Fibroblast of lung (primary cell): ENCODE measurements at regions not wholly inside any gene's neighbourhood (a gene's known extent, or its start where the extent isn't known, plus 50 kb on each side); places are given as distances from the start of the nearest gene placed in this dataset.

Source experiments
- DNase-seq, 2 donors: peaks; one replicate each; pipeline versions ENCODE4 v3.0.0 to v3.0.0-alpha.2; 2010; ENCODE audit warnings: low read depth in 2 of 2
- H2AFZ ChIP-seq: 2 replicates; pipeline ENCODE4 v1.5.1; 2012; ENCODE audit warnings: low read length, control low read depth, inconsistent platforms
- H3K27ac ChIP-seq: 2 replicates; pipeline ENCODE4 v1.5.1; 2011; ENCODE audit warnings: low read length, control low read depth; ENCODE audit not compliant: insufficient read depth
- H3K27me3 ChIP-seq: 2 replicates; pipeline ENCODE4 v1.5.1; 2011; ENCODE audit warnings: mild to moderate bottlenecking, low read length; ENCODE audit not compliant: control insufficient read depth, insufficient read depth
- H3K36me3 ChIP-seq: 2 replicates; pipeline ENCODE4 v1.5.1; 2011; ENCODE audit warnings: low read length; ENCODE audit not compliant: control insufficient read depth, insufficient read depth
- H3K4me1 ChIP-seq: 2 replicates; pipeline ENCODE4 v1.5.1; 2011; ENCODE audit warnings: low read length; ENCODE audit not compliant: control insufficient read depth, insufficient read depth; ENCODE audit errors: extremely low read depth
- H3K4me2 ChIP-seq: 2 replicates; pipeline ENCODE4 v1.5.1; 2011; ENCODE audit warnings: low read length, control low read depth; ENCODE audit not compliant: insufficient read depth; ENCODE audit errors: extremely low read depth
- H3K4me3 ChIP-seq, 4 experiments: fragments of 200-600 bp in 1 of 4; sonication (generic) in 1 of 4; replicated peaks in 1 of 4; 2 replicates each; pipeline ENCODE4 v1.5.1; 2011 to 2016; ENCODE audit warnings: low read length in 4 of 4, low read depth in 3 of 4, mild to moderate bottlenecking in 3 of 4, control low read depth in 2 of 4, inconsistent platforms in 1 of 4, mixed read lengths in 1 of 4; ENCODE audit not compliant: insufficient read depth in 1 of 4; ENCODE audit errors: control extremely low read depth in 1 of 4
- H3K79me2 ChIP-seq: 2 replicates; pipeline ENCODE4 v1.5.1; 2012; ENCODE audit warnings: mild to moderate bottlenecking, low read length, inconsistent platforms; ENCODE audit not compliant: control insufficient read depth, insufficient read depth
- H3K9ac ChIP-seq: 2 replicates; pipeline ENCODE4 v1.5.1; 2011; ENCODE audit warnings: mild to moderate bottlenecking, low read length, control low read depth; ENCODE audit not compliant: insufficient read depth
- H3K9me3 ChIP-seq: 2 replicates; pipeline ENCODE4 v1.5.1; 2012; ENCODE audit warnings: low read depth, low read length; ENCODE audit not compliant: control insufficient read depth, insufficient read depth
- H4K20me1 ChIP-seq: 2 replicates; pipeline ENCODE4 v1.5.1; 2011; ENCODE audit warnings: low read length; ENCODE audit not compliant: control insufficient read depth, insufficient read depth; ENCODE audit errors: extremely low read depth
- EZH2 ChIP-seq: IDR thresholded peaks from 2 replicates; pipeline ENCODE4 v1.5.1; 2012; ENCODE audit warnings: low read length, control low read depth, mild to moderate bottlenecking; ENCODE audit errors: missing control alignments
- TF ChIP-seq, protein P1 (sequence below), 2 donors: IDR thresholded peaks in 1 of 2; conservative IDR thresholded peaks in 1 of 2; 1 replicate in 1 of 2; 2 replicates in 1 of 2; pipeline ENCODE4 v1.5.1; 2011 to 2012; ENCODE audit warnings: low read length in 2 of 2, control low read depth in 1 of 2, inconsistent platforms in 1 of 2, low read depth in 1 of 2, mild to moderate bottlenecking in 1 of 2

- no peaks in the 10 kb centered on the region for H3K36me3 ChIP-seq
- H3K4me1 ChIP-seq, result peaks cover 4% of the 10 kb centered on the region
- TF ChIP-seq, protein P1, sequence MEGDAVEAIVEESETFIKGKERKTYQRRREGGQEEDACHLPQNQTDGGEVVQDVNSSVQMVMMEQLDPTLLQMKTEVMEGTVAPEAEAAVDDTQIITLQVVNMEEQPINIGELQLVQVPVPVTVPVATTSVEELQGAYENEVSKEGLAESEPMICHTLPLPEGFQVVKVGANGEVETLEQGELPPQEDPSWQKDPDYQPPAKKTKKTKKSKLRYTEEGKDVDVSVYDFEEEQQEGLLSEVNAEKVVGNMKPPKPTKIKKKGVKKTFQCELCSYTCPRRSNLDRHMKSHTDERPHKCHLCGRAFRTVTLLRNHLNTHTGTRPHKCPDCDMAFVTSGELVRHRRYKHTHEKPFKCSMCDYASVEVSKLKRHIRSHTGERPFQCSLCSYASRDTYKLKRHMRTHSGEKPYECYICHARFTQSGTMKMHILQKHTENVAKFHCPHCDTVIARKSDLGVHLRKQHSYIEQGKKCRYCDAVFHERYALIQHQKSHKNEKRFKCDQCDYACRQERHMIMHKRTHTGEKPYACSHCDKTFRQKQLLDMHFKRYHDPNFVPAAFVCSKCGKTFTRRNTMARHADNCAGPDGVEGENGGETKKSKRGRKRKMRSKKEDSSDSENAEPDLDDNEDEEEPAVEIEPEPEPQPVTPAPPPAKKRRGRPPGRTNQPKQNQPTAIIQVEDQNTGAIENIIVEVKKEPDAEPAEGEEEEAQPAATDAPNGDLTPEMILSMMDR (conservative IDR thresholded peaks at IDR 0.05 in 1 of 2, IDR thresholded peaks at IDR 0.05 in 1 of 2; ENCODE audit: low read depth in 1 of 2, low read length in 2 of 2), result no peak
- no peak for TF ChIP-seq EZH2
- no peak overlapping the region for H3K9ac ChIP-seq
- no peaks in the 10 kb centered on the region for H3K27me3 ChIP-seq
- no peaks in the 10 kb centered on the region for H3K9me3 ChIP-seq
- DNase-seq, result no peak
- no peak overlapping the region for H3K4me2 ChIP-seq
- no peak overlapping the region for H3K27ac ChIP-seq
- no peak overlapping the region for H2AFZ ChIP-seq
- H4K20me1 ChIP-seq, result no peaks in the 10 kb centered on the region
- H3K4me3 ChIP-seq, result no peak overlapping the region
- H3K79me2 ChIP-seq, result no peaks in the 10 kb centered on the region
Observed at GRCh38 chr5:58183786-58184085, 276.1 kb downstream of the PLK2 start.

- Histone ChIP-seq H3K4me2 (no peak overlapping the region), H4K20me1 (no peaks in the 10 kb centered on the region)
Observed at GRCh38 chr5:58183078-58183785, 276.7 kb downstream of the PLK2 start.

GRCh38 chr5:58182287-58182841, 277.5 kb downstream of the PLK2 start:
- H4K20me1 ChIP-seq, result no peaks in the 10 kb centered on the region
- no peaks in the 10 kb centered on the region for H3K36me3 ChIP-seq
- no peak overlapping the region for H3K4me3 ChIP-seq
- no peaks in the 10 kb centered on the region for H3K27me3 ChIP-seq
- TF ChIP-seq, protein P1 (conservative IDR thresholded peaks at IDR 0.05 in 1 of 2, IDR thresholded peaks at IDR 0.05 in 1 of 2; ENCODE audit: low read depth in 1 of 2, low read length in 2 of 2), result no peak
- TF ChIP-seq EZH2, result no peak
- H3K27ac ChIP-seq, result no peak overlapping the region
- H3K9ac ChIP-seq, result no peak overlapping the region
- no peaks in the 10 kb centered on the region for H3K79me2 ChIP-seq
- H3K4me1 ChIP-seq, result peaks cover 4% of the 10 kb centered on the region
- no peaks in the 10 kb centered on the region for H3K9me3 ChIP-seq
- DNase-seq, result no peak
- H3K4me2 ChIP-seq, result no peak overlapping the region
- H2AFZ ChIP-seq, result peak overlapping the region; percentile 2

More at GRCh38 chr5:58183078-58183785, 276.7 kb downstream of the PLK2 start:
- Histone ChIP-seq H3K9me3 (no peaks in the 10 kb centered on the region), H3K4me1 (peaks cover 4% of the 10 kb centered on the region), H3K36me3 (no peaks in the 10 kb centered on the region), H2AFZ (no peak overlapping the region), H3K27me3 (no peaks in the 10 kb centered on the region), H3K9ac (no peak overlapping the region), H3K79me2 (no peaks in the 10 kb centered on the region), H3K4me3 (no peak overlapping the region), H3K27ac (no peak overlapping the region)
- no peak for DNase-seq
- no peak for TF ChIP-seq EZH2
- TF ChIP-seq, protein P1 (conservative IDR thresholded peaks at IDR 0.05 in 1 of 2, IDR thresholded peaks at IDR 0.05 in 1 of 2; ENCODE audit: low read depth in 1 of 2, low read length in 2 of 2), result no peak
